ENCODE measurements at regions not wholly inside any gene's neighbourhood (a gene's known extent, or its start where the extent isn't known, plus 50 kb on each side); places are given as distances from the start of the nearest gene placed in this dataset.

DNA sequence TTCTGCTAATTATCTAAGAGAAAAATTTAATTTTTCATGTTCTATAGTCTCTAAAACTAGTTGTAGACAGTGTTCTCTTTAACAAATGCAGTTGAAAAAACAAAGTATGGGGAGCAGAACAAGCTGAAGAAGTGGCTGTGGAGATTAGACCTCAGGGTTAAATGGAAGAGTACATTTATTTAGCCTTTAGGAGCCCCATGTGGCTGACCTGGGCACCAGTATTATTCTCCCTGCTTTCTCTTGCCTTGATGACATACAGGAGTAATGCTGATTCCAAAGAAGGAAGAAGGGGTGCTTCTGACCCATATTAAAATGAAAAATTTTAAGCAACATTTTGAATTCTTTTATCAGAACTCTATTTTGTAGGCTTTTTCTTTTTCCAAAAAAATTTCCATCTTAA is 312.3 kb upstream of the RIOK2 start:
- Histone ChIP-seq H3K27me3 (ENCODE audit: insufficient read depth, low read length) (no peaks in the 10 kb centered on the region), H3K9ac (ENCODE audit: low read length) (no peak overlapping the region), H3F3A (ENCODE audit: insufficient read depth, low read length) (no peaks in the 10 kb centered on the region), H3K27ac (ENCODE audit: low read depth, low read length, poor library complexity, severe bottlenecking) (no peak overlapping the region), H4K20me1 (ENCODE audit: insufficient read depth, low read length) (no peaks in the 10 kb centered on the region), H3K4me1 (ENCODE audit: insufficient read depth, low read length, severe bottlenecking) (no peaks in the 10 kb centered on the region), H3K9me3 (ENCODE audit: low read length) (no peaks in the 10 kb centered on the region), H3K79me2 (ENCODE audit: insufficient read depth, low read length) (no peaks in the 10 kb centered on the region), H2AFZ (ENCODE audit: low read length) (no peak overlapping the region), H3K4me3 (ENCODE audit: low read depth, low read length, poor library complexity, severe bottlenecking) (no peak overlapping the region), H3K4me2 (ENCODE audit: low read length) (no peak overlapping the region), H3K9me2 (ENCODE audit: low read depth, low read length) (no peaks in the 10 kb centered on the region), H3K36me3 (ENCODE audit: insufficient read depth, low read length) (no peaks in the 10 kb centered on the region)
- TF ChIP-seq, protein P1, sequence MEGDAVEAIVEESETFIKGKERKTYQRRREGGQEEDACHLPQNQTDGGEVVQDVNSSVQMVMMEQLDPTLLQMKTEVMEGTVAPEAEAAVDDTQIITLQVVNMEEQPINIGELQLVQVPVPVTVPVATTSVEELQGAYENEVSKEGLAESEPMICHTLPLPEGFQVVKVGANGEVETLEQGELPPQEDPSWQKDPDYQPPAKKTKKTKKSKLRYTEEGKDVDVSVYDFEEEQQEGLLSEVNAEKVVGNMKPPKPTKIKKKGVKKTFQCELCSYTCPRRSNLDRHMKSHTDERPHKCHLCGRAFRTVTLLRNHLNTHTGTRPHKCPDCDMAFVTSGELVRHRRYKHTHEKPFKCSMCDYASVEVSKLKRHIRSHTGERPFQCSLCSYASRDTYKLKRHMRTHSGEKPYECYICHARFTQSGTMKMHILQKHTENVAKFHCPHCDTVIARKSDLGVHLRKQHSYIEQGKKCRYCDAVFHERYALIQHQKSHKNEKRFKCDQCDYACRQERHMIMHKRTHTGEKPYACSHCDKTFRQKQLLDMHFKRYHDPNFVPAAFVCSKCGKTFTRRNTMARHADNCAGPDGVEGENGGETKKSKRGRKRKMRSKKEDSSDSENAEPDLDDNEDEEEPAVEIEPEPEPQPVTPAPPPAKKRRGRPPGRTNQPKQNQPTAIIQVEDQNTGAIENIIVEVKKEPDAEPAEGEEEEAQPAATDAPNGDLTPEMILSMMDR (IDR thresholded peaks at IDR 0.05; ENCODE audit: low read length) = no peak
- TF ChIP-seq EZH2 (IDR thresholded peaks at IDR 0.05; ENCODE audit: borderline replicate concordance, low read length) = no peak

DNA sequence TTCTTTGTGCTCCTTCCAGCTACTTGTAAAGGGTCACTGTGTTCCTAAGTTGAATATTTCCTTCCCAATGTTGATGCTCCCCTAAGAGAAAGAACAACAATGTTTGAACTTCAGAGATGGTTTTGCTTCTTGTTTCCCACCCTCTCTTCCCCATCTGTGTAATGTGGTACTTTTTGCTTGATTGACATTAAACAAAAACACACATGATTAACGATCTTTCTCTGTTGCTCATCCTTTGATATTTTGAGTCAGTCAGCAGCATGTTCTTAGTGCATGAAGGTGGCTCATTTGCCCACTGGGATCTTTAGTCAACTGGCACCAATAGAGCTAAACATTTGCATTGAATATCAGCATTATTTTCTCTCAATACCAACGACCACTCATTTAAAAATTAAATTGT is 313.0 kb upstream of the RIOK2 start:
- TF ChIP-seq, protein P1 (IDR thresholded peaks at IDR 0.05; ENCODE audit: low read length) = no peak
- TF ChIP-seq EZH2 (IDR thresholded peaks at IDR 0.05; ENCODE audit: borderline replicate concordance, low read length) = no peak

DNA sequence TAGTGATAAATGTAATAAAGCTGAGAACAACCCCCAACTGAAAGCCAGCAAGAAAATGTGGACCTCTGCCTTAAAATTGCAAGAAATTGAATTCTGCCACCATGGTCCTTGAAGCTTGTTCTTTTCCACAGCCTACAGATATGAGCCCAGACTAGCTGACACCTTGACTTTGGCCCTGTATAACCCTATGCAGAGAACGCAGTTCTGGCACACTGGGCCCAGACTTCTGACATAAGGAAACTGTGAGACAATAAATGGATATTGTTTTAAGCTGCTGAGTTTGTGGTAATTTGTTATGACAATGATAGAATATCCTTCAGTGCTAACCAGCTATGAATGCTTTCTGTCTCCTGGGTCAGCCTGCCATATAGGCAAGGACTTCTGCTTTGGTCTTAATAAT is 315.6 kb upstream of the RIOK2 start:
- Histone ChIP-seq H3K9ac (ENCODE audit: low read length) (no peak overlapping the region), H3K4me2 (ENCODE audit: low read length) (no peak overlapping the region), H4K20me1 (ENCODE audit: insufficient read depth, low read length) (no peaks in the 10 kb centered on the region), H3K4me3 (ENCODE audit: low read depth, low read length, poor library complexity, severe bottlenecking) (no peak overlapping the region), H2AFZ (ENCODE audit: low read length) (no peak overlapping the region), H3K9me3 (ENCODE audit: low read length) (no peaks in the 10 kb centered on the region), H3K27ac (ENCODE audit: low read depth, low read length, poor library complexity, severe bottlenecking) (no peak overlapping the region), H3K36me3 (ENCODE audit: insufficient read depth, low read length) (no peaks in the 10 kb centered on the region), H3F3A (ENCODE audit: insufficient read depth, low read length) (no peaks in the 10 kb centered on the region), H3K27me3 (ENCODE audit: insufficient read depth, low read length) (no peaks in the 10 kb centered on the region), H3K9me2 (ENCODE audit: low read depth, low read length) (no peaks in the 10 kb centered on the region), H3K79me2 (ENCODE audit: insufficient read depth, low read length) (no peaks in the 10 kb centered on the region), H3K4me1 (ENCODE audit: insufficient read depth, low read length, severe bottlenecking) (no peaks in the 10 kb centered on the region)
- no peak for TF ChIP-seq EZH2 (IDR thresholded peaks at IDR 0.05; ENCODE audit: borderline replicate concordance, low read length)
- TF ChIP-seq, protein P1 (IDR thresholded peaks at IDR 0.05; ENCODE audit: low read length) = no peak

More for the DNA sequence above, 313.0 kb upstream of the RIOK2 start:
- no peak overlapping the region for H3K27ac ChIP-seq (ENCODE audit: low read depth, low read length, poor library complexity, severe bottlenecking)
- H3K27me3 ChIP-seq (ENCODE audit: insufficient read depth, low read length) = no peaks in the 10 kb centered on the region
- H3F3A ChIP-seq (ENCODE audit: insufficient read depth, low read length) = no peaks in the 10 kb centered on the region
- H3K4me3 ChIP-seq (ENCODE audit: low read depth, low read length, poor library complexity, severe bottlenecking) = no peak overlapping the region
- H3K9ac ChIP-seq (ENCODE audit: low read length) = no peak overlapping the region
- no peak overlapping the region for H3K4me2 ChIP-seq (ENCODE audit: low read length)
- no peaks in the 10 kb centered on the region for H4K20me1 ChIP-seq (ENCODE audit: insufficient read depth, low read length)
- no peaks in the 10 kb centered on the region for H3K9me3 ChIP-seq (ENCODE audit: low read length)
- no peaks in the 10 kb centered on the region for H3K36me3 ChIP-seq (ENCODE audit: insufficient read depth, low read length)
- no peaks in the 10 kb centered on the region for H3K4me1 ChIP-seq (ENCODE audit: insufficient read depth, low read length, severe bottlenecking)
- no peaks in the 10 kb centered on the region for H3K9me2 ChIP-seq (ENCODE audit: low read depth, low read length)
- no peak overlapping the region for H2AFZ ChIP-seq (ENCODE audit: low read length)
- no peaks in the 10 kb centered on the region for H3K79me2 ChIP-seq (ENCODE audit: insufficient read depth, low read length)

Data from OCI-LY1 (cell line).